NCI-H82 (cell line): ENCODE measurements at regions not wholly inside any gene's neighbourhood (a gene's known extent, or its start where the extent isn't known, plus 50 kb on each side); places are given as distances from the start of the nearest gene placed in this dataset.
A peak's percentile ranks its signal among the peaks of the same experiment; 100 is the strongest.

Experiments used
- DNase-seq: peaks from one replicate; lab custom pipeline; 2025; lab: John Stamatoyannopoulos, UW

- DNase-seq: no peak
Measured at GRCh38 chr18:64991102-64991501, 759.7 kb upstream of the CDH7 start.

- DNase-seq: no peak
Measured at GRCh38 chr18:64986906-64987495, 763.8 kb upstream of the CDH7 start.

- no peak for DNase-seq
Measured at GRCh38 chr18:64983497-64984238, 767.1 kb upstream of the CDH7 start.

- DNase-seq: no peak
Measured at GRCh38 chr18:64982414-64983055, 768.3 kb upstream of the CDH7 start.

- DNase-seq: no peak
Measured at GRCh38 chr18:64981915-64982314, 768.9 kb upstream of the CDH7 start.

GRCh38 chr18:64979791-64980190 is 771.0 kb upstream of the CDH7 start:
- DNase-seq: no peak

GRCh38 chr18:64974391-64975125 is 776.3 kb upstream of the CDH7 start:
- DNase-seq: no peak

- peak; percentile 43 for DNase-seq
Measured at GRCh38 chr18:64972545-64972944, 778.3 kb upstream of the CDH7 start.

GRCh38 chr18:64966667-64967066 is 784.1 kb upstream of the CDH7 start:
- DNase-seq: peak; percentile 14

- DNase-seq: no peak
Measured at GRCh38 chr18:64956465-64956864, 794.3 kb upstream of the CDH7 start.

- DNase-seq: no peak
Measured at GRCh38 chr18:64949885-64950284, 800.9 kb upstream of the CDH7 start.

- no peak for DNase-seq
Measured at GRCh38 chr18:64936671-64937070, 787.8 kb upstream of the LINC00305 start.

- DNase-seq: no peak
Measured at GRCh38 chr18:64929036-64929435, 780.1 kb upstream of the LINC00305 start.

- DNase-seq: no peak
Measured at GRCh38 chr18:64919971-64920570, 771.2 kb upstream of the LINC00305 start.

- DNase-seq: no peak
Measured at GRCh38 chr18:64918851-64919250, 770.0 kb upstream of the LINC00305 start.

GRCh38 chr18:64893349-64893748 is 744.5 kb upstream of the LINC00305 start:
- DNase-seq: no peak

GRCh38 chr18:64888956-64889355 is 740.1 kb upstream of the LINC00305 start:
- no peak for DNase-seq

GRCh38 chr18:64886995-64887394 is 738.1 kb upstream of the LINC00305 start:
- DNase-seq: no peak

- no peak for DNase-seq
Measured at GRCh38 chr18:64882896-64883295, 734.0 kb upstream of the LINC00305 start.

GRCh38 chr18:64876833-64877232 is 727.9 kb upstream of the LINC00305 start:
- DNase-seq: no peak

- peak; percentile 0 for DNase-seq
Measured at GRCh38 chr18:64872710-64873458, 724.0 kb upstream of the LINC00305 start.
